ENCODE measurements at regions not wholly inside any gene's neighbourhood (a gene's known extent, or its start where the extent isn't known, plus 50 kb on each side); places are given as distances from the start of the nearest gene placed in this dataset.

DNA sequence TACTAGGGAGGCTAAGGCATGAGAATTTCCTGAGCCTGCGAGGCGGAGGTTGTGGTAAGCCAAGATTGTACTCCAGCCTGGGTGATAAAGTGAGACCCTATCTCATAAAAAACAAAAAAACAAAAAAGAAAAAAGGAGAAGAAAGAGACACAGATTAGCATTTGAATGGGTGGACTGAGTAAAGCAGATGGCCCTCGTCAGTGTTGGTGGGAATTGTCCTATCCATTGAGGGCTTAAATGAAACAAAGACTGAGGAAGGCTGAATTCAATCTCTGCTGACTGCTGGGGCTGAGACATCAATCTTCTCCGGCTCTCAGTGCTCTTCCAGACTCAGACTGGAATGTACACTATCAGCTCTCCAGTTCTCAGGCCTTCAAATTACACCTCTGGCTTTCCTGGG lies 136.8 kb downstream of the SLC7A11 start:
- Histone ChIP-seq H3K27me3 (no peaks in the 10 kb centered on the region), H3K27ac (no peak overlapping the region)
- intact Hi-C loops (cut with DNase I), result no loop called here

GRCh38 chr4:138104284-138104680 lies 137.9 kb downstream of the SLC7A11 start:
- Histone ChIP-seq H3K4me3 (no peak overlapping the region), H3K4me1 (no peaks in the 10 kb centered on the region), H3K36me3 (no peaks in the 10 kb centered on the region), H3K27ac (no peak overlapping the region), H3K27me3 (no peaks in the 10 kb centered on the region), H3K9me3 (no peaks in the 10 kb centered on the region)
- intact Hi-C loops (cut with DNase I), result no loop called here
- TF ChIP-seq CTCF (IDR thresholded peaks at IDR 0.05), result no peak
- no peak for DNase-seq (ENCODE audit: low spot score in 2 of 2)

More for the DNA sequence above, 136.8 kb downstream of the SLC7A11 start:
- Histone ChIP-seq H3K36me3 (no peaks in the 10 kb centered on the region), H3K4me1 (no peaks in the 10 kb centered on the region), H3K9me3 (no peaks in the 10 kb centered on the region), H3K4me3 (no peak overlapping the region)
- no peak for DNase-seq (ENCODE audit: low spot score in 2 of 2)
- no peak for TF ChIP-seq CTCF (IDR thresholded peaks at IDR 0.05)

- no peaks in the 10 kb centered on the region for H3K36me3 ChIP-seq
- H3K4me3 ChIP-seq, result no peak overlapping the region
- DNase-seq (ENCODE audit: low spot score in 2 of 2), result no peak
- TF ChIP-seq CTCF (IDR thresholded peaks at IDR 0.05), result no peak
- no peaks in the 10 kb centered on the region for H3K9me3 ChIP-seq
- H3K27ac ChIP-seq, result no peak overlapping the region
- intact Hi-C loops (cut with DNase I), result no loop called here
- H3K4me1 ChIP-seq, result peaks cover 0 to 2% of the 10 kb centered on the region in 2 donors
- no peaks in the 10 kb centered on the region for H3K27me3 ChIP-seq
Observed at GRCh38 chr4:138103597-138104283, 138.4 kb downstream of the SLC7A11 start.

- Histone ChIP-seq H3K4me3 (no peak overlapping the region), H3K27me3 (no peaks in the 10 kb centered on the region), H3K4me1 (peaks cover 0 to 2% of the 10 kb centered on the region in 2 donors), H3K9me3 (no peaks in the 10 kb centered on the region), H3K27ac (no peak overlapping the region), H3K36me3 (no peaks in the 10 kb centered on the region)
- no peak for TF ChIP-seq CTCF (IDR thresholded peaks at IDR 0.05)
- intact Hi-C loops (cut with DNase I), result no loop called here
- DNase-seq (ENCODE audit: low spot score in 2 of 2), result no peak
Observed at GRCh38 chr4:138099385-138099784, 142.8 kb downstream of the SLC7A11 start.

DNA sequence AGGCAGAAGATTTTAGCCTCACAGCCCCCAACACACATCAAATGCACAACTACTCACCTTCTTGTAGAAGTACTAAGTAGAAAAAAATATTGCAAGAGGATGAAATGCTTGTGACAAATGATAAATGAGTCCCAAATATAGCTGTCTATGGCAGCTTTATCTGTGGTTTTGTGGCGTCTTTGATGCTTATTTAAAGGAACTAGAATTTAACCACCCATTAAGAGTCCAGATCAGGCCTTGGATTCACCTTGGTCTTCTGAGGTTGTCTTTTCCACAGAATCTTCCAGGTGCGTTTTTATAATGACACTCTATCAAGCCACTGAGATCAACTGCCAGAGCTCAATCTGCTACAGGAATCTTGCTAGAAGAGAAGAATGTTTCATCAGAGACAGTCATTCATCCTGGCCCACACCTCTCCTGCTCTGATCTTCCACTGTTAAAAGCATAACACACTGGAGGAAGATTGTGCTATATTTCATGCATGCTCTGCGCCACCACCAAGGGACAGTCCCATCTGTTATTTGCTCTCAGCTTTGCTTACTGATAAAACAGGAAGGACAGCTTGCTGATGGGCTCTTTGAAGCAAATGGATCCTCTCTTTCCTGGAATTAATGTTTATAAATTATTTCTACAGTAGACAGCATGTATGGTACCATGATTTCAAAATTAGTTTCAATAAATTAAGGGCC lies 144.1 kb downstream of the SLC7A11 start:
- Histone ChIP-seq H3K27me3 (no peaks in the 10 kb centered on the region), H3K9me3 (no peaks in the 10 kb centered on the region), H3K27ac (no peak overlapping the region), H3K36me3 (no peaks in the 10 kb centered on the region), H3K4me3 (no peak overlapping the region), H3K4me1 (peaks cover 0 to 2% of the 10 kb centered on the region in 2 donors)
- intact Hi-C loops (cut with DNase I), result no loop called here
- no peak for TF ChIP-seq CTCF (IDR thresholded peaks at IDR 0.05)
- DNase-seq (ENCODE audit: low spot score in 2 of 2), result no peak

All from ascending aorta (tissue), 2 donors.